ENCODE measurements at regions not wholly inside any gene's neighbourhood (a gene's known extent, or its start where the extent isn't known, plus 50 kb on each side); places are given as distances from the start of the nearest gene placed in this dataset.

DNA sequence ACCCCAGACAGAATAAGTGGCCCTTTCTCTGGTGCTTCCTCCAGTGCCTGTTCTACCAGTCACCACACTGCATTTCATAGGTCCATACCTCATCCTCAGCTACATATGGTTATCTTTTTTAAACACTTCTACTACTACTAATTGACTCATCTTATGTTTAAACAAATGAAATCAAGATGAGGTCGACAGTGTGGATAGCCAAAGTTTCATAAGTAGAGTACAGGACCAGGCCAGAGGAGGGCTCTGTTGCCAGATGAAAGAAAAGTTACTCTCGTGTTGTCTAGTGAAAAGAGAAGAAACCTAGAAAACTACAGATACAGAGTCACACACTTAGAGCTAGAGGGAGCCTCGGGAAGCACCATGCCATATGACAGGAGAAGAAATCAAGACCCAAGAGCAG lies 296.1 kb downstream of the VPS13C start:
- no CpG with 5 or more reads among the region's 3 CpGs for WGBS, 2 experiments (ENCODE audit: extremely low coverage in 2 of 2, insufficient read length in 1 of 2)

More for the DNA sequence above, 296.1 kb downstream of the VPS13C start:
- Histone ChIP-seq H4K20me1 (ENCODE audit: insufficient read depth, low read length) (no peaks in the 10 kb centered on the region), H3K9me1 (ENCODE audit: insufficient read depth, low read length) (no peaks in the 10 kb centered on the region), H3K56ac (ENCODE audit: extremely low read depth, insufficient read depth, low read length) (no peak overlapping the region), H3K27ac (ENCODE audit: insufficient read depth, low read length) (no peak overlapping the region), H3K9me3 (ENCODE audit: control insufficient read depth, insufficient read depth, low read length) (no peaks in the 10 kb centered on the region), H2BK15ac (ENCODE audit: low read depth, low read length) (no peak overlapping the region), H3K4me3 (ENCODE audit: insufficient read depth, low read depth, low read length) (no peak overlapping the region), H2AFZ (replicated peaks; ENCODE audit: low read length, poor library complexity) (no peak overlapping the region), H4K91ac (ENCODE audit: insufficient read depth, low read depth, low read length) (no peak overlapping the region), H3K4ac (ENCODE audit: low read depth, low read length) (no peak overlapping the region), H2AK5ac (ENCODE audit: low read depth, low read length) (no peak overlapping the region), H3K27me3 (ENCODE audit: control insufficient read depth, insufficient read depth, low read length) (no peaks in the 10 kb centered on the region), H3K79me1 (ENCODE audit: low read depth in 1 of 2, low read length in 2 of 2) (no peaks in the 10 kb centered on the region), H3K4me2 (ENCODE audit: low read depth, low read length) (no peak overlapping the region), H4K8ac (ENCODE audit: low read depth in 2 of 2, low read length in 2 of 2) (no peak overlapping the region), H2BK120ac (ENCODE audit: low read depth, low read length) (no peak overlapping the region), H3K18ac (ENCODE audit: low read depth, low read length) (no peak overlapping the region), H3K14ac (replicated peaks; ENCODE audit: low read depth, low read length) (no peak overlapping the region), H2AK9ac (replicated peaks; ENCODE audit: low read depth, low read length, poor library complexity) (no peak overlapping the region), H3K23ac (ENCODE audit: low read depth, low read length) (no peak overlapping the region), H4K5ac (ENCODE audit: low read depth, low read length) (no peak overlapping the region), H2BK5ac (ENCODE audit: low read depth, low read length, poor library complexity, severe bottlenecking) (no peak overlapping the region), H2BK20ac (ENCODE audit: low read depth, low read length) (no peak overlapping the region), H3K9ac (ENCODE audit: low read depth, low read length) (no peak overlapping the region), H3K36me3 (ENCODE audit: control insufficient read depth, insufficient read depth, low read length) (no peaks in the 10 kb centered on the region), H3K4me1 (ENCODE audit: control insufficient read depth, insufficient read depth, low read length) (no peaks in the 10 kb centered on the region)
- BruUV-seq (replicated peaks) = no TSS peak
- DNase-seq = no peak
- intact Hi-C loops (cut with micrococcal nuclease) (loop anchor here (2.0 kb wide), 1 partner anchor 33 kb away; no protein-coding TSS in a partner anchor), dilution Hi-C loops (cut with HindIII; ENCODE audit: low sequenced_read_pairs, unreplicated experiment) (no loop called here), in situ Hi-C loops (cut with MboI; ENCODE audit: low sequenced_read_pairs) (no loop called here)
- CTCF ChIA-PET = no interaction called here
- TF ChIP-seq MAZ (IDR thresholded peaks at IDR 0.05; ENCODE audit: borderline replicate concordance, low read depth, low read length) (no peak), RFX5 (IDR thresholded peaks at IDR 0.05; ENCODE audit: low read depth, low read length) (no peak), BHLHE40 (IDR thresholded peaks at IDR 0.05; ENCODE audit: low read depth, low read length) (no peak), CEBPB (IDR thresholded peaks at IDR 0.05; ENCODE audit: low read depth, low read length) (no peak), MAFK (IDR thresholded peaks at IDR 0.05; ENCODE audit: low read depth, low read length) (no peak), SMC3 (IDR thresholded peaks at IDR 0.05; ENCODE audit: low read depth, low read length) (no peak), MXI1 (IDR thresholded peaks at IDR 0.05; ENCODE audit: borderline replicate concordance, low read depth, low read length) (no peak), CHD1 (IDR thresholded peaks at IDR 0.05; ENCODE audit: low read depth, low read length) (no peak), NFE2L2 (IDR thresholded peaks at IDR 0.05; ENCODE audit: low read depth, low read length) (no peak)
- TF ChIP-seq, protein P1, sequence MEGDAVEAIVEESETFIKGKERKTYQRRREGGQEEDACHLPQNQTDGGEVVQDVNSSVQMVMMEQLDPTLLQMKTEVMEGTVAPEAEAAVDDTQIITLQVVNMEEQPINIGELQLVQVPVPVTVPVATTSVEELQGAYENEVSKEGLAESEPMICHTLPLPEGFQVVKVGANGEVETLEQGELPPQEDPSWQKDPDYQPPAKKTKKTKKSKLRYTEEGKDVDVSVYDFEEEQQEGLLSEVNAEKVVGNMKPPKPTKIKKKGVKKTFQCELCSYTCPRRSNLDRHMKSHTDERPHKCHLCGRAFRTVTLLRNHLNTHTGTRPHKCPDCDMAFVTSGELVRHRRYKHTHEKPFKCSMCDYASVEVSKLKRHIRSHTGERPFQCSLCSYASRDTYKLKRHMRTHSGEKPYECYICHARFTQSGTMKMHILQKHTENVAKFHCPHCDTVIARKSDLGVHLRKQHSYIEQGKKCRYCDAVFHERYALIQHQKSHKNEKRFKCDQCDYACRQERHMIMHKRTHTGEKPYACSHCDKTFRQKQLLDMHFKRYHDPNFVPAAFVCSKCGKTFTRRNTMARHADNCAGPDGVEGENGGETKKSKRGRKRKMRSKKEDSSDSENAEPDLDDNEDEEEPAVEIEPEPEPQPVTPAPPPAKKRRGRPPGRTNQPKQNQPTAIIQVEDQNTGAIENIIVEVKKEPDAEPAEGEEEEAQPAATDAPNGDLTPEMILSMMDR (conservative IDR thresholded peaks at IDR 0.05; ENCODE audit: low read depth, low read length) = no peak
- TF ChIP-seq, protein P2, sequence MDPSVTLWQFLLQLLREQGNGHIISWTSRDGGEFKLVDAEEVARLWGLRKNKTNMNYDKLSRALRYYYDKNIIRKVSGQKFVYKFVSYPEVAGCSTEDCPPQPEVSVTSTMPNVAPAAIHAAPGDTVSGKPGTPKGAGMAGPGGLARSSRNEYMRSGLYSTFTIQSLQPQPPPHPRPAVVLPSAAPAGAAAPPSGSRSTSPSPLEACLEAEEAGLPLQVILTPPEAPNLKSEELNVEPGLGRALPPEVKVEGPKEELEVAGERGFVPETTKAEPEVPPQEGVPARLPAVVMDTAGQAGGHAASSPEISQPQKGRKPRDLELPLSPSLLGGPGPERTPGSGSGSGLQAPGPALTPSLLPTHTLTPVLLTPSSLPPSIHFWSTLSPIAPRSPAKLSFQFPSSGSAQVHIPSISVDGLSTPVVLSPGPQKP (IDR thresholded peaks at IDR 0.05; ENCODE audit: borderline replicate concordance, low read depth, low read length) = no peak
- ATAC-seq (ENCODE audit: low read depth) = no peak
- POLR2A ChIA-PET (ENCODE audit: unreplicated experiment) = no interaction called here
